ENCODE measurements at regions not wholly inside any gene's neighbourhood (a gene's known extent, or its start where the extent isn't known, plus 50 kb on each side); places are given as distances from the start of the nearest gene placed in this dataset.

DNA sequence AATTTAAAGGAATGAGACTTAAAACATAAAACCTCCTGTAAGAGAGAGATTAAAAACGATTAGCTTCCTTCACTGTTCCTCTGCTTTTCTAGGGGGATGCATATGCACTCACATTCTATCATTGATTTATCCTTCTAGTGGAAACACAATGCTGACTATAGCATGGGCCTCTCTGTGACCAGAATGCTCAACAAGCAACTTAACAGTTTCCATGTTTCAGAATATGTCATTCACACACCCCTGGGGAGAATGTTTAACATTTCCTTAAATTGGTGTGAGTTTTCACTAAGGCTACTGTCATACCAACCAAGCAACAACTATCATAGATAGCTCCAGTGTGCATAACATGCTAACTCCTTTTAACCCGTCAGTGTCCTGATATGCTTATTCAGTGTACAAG, 337.9 kb upstream of the GRM7 start (continued):
- TF ChIP-seq CBX8 (IDR thresholded peaks at IDR 0.05; ENCODE audit: borderline replicate concordance, extremely low read depth, low read depth, low read length, poor library complexity, severe bottlenecking) (no peak), SMC3 (conservative IDR thresholded peaks at IDR 0.05; ENCODE audit: insufficient read depth, low read depth, low read length) (no peak)

DNA sequence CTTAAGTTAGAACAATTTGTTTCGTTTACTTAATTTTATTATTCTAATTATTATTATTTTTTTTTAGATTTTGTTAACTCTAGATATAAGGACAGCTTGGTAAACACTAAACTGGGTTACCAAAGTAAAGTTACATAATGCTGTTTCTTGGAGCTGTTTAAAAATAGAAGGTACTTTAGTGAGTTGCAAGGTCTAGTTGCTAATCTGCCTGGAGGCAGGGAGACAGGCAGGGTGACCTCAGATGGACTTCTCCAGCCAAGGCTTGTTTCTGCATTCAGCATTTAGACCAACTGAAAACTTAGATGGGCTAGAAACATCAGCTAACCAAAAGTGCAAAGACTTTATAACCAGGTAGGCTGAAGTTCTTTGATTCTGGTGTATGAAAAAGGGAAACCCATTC, 336.4 kb upstream of the GRM7 start:
- no peak overlapping the region for H3K4me2 ChIP-seq (ENCODE audit: insufficient read depth, low read length)
- DNase-seq (ENCODE audit: extremely low read depth in 1 of 4, low spot score in 3 of 4): no peak
- ChIA-PET CTCF (ENCODE audit: low intra/inter-chr PET ratio) (no interaction called here), POLR2A (interaction anchor here (1.0 kb wide), 1 partner anchor 12 kb away, joined by 3 read pairs; no protein-coding TSS in a partner anchor)
- no peak overlapping the region for H2AFZ ChIP-seq (ENCODE audit: low read depth, low read length)
- H4K20me1 ChIP-seq (replicated peaks; ENCODE audit: control insufficient read depth, insufficient read depth, low read length): no peaks in the 10 kb centered on the region; the same call in 1 of the 2 replicates
- intact Hi-C loops (cut with micrococcal nuclease) (no loop called here), in situ Hi-C loops (cut with MboI) (no loop called here)
- peak; percentile 16; the same call in 1 of the 3 replicates for ATAC-seq
- TF ChIP-seq EP300 (IDR thresholded peaks at IDR 0.05; ENCODE audit: low read length) (no peak), SMARCC2 (IDR thresholded peaks at IDR 0.05; ENCODE audit: low read depth) (no peak), RFX5 (IDR thresholded peaks at IDR 0.05; ENCODE audit: low read depth, low read length) (no peak)
- H3K36me3 ChIP-seq (ENCODE audit: control insufficient read depth, insufficient read depth, low read length): peaks cover 72% of the 10 kb centered on the region
- no peak overlapping the region for H3K27ac ChIP-seq (ENCODE audit: extremely low read depth, low read depth, low read length)
- H3K79me2 ChIP-seq (ENCODE audit: control insufficient read depth, insufficient read depth, low read length): peaks cover 100% of the 10 kb centered on the region
- no peak overlapping the region for H3K9ac ChIP-seq (ENCODE audit: insufficient read depth in 1 of 2, low read depth in 2 of 2, low read length in 2 of 2)
- no TSS peak for BruUV-seq (replicated peaks)
- no peaks in the 10 kb centered on the region for H3K27me3 ChIP-seq (ENCODE audit: control insufficient read depth in 2 of 2, insufficient read depth in 2 of 2, low read length in 2 of 2)
- no peaks in the 10 kb centered on the region; the same call in 1 of the 2 replicates for H3K9me3 ChIP-seq (replicated peaks; ENCODE audit: control insufficient read depth, insufficient read depth, low read depth, low read length)
- no peak for FAIRE-seq
- no peak overlapping the region for H3K4me3 ChIP-seq
- WGBS (ENCODE audit: insufficient coverage, low coverage, missing lambda C conversion rate): 52% methylated on average over 1 of the region's 1 CpG
- H3K9me1 ChIP-seq (ENCODE audit: control insufficient read depth, insufficient read depth, low read length): no peaks in the 10 kb centered on the region
- peaks cover 0 to 31% of the 10 kb centered on the region in 2 experiments; a peak in 3 of 5 replicates for H3K4me1 ChIP-seq (replicated peaks in 1 of 2; ENCODE audit: control insufficient read depth in 2 of 2, insufficient read depth in 2 of 2, low read length in 2 of 2)
